KOPT-K1 (cell line): ENCODE measurements at regions not wholly inside any gene's neighbourhood (a gene's known extent, or its start where the extent isn't known, plus 50 kb on each side); places are given as distances from the start of the nearest gene placed in this dataset.

Experiments
- H3K27ac ChIP-seq: fragments of 200-600 bp; sonication (generic); 2 replicates; pipeline ENCODE4 v1.5.1; 2016; ENCODE audit warnings: antibody characterized with exemption, mild to moderate bottlenecking, low read depth, low read length; ENCODE audit not compliant: poor library complexity, severe bottlenecking
- H3K36me3 ChIP-seq: fragments of 200-600 bp; sonication (generic); 2 replicates; pipeline ENCODE4 v1.5.1; 2017; ENCODE audit warnings: antibody characterized with exemption, mild to moderate bottlenecking, low read length, moderate library complexity; ENCODE audit not compliant: insufficient read depth
- H3K9me3 ChIP-seq: fragments of 200-600 bp; sonication (generic); 2 replicates; pipeline ENCODE4 v1.5.1; 2017; ENCODE audit warnings: antibody characterized with exemption, low read length, mild to moderate bottlenecking; ENCODE audit not compliant: insufficient read depth, poor library complexity, severe bottlenecking

- no peaks in the 10 kb centered on the region for H3K9me3 ChIP-seq
- H3K27ac ChIP-seq = no peak overlapping the region
- H3K36me3 ChIP-seq = no peaks in the 10 kb centered on the region
Observed at GRCh38 chr4:45869184-45869583, 254.7 kb downstream of the GABRG1 start.

GRCh38 chr4:45865781-45866180 is 258.1 kb downstream of the GABRG1 start:
- H3K9me3 ChIP-seq = no peaks in the 10 kb centered on the region
- no peak overlapping the region for H3K27ac ChIP-seq
- H3K36me3 ChIP-seq = no peaks in the 10 kb centered on the region

GRCh38 chr4:45855857-45856256 is 268.0 kb downstream of the GABRG1 start:
- Histone ChIP-seq H3K27ac (no peak overlapping the region), H3K9me3 (no peaks in the 10 kb centered on the region), H3K36me3 (no peaks in the 10 kb centered on the region)

- H3K27ac ChIP-seq = no peak overlapping the region
- no peaks in the 10 kb centered on the region for H3K36me3 ChIP-seq
- H3K9me3 ChIP-seq = no peaks in the 10 kb centered on the region
Observed at GRCh38 chr4:45846016-45846415, 277.8 kb downstream of the GABRG1 start.

GRCh38 chr4:45841791-45842190 is 282.1 kb downstream of the GABRG1 start:
- Histone ChIP-seq H3K9me3 (no peaks in the 10 kb centered on the region), H3K36me3 (no peaks in the 10 kb centered on the region), H3K27ac (no peak overlapping the region)

- no peak overlapping the region for H3K27ac ChIP-seq
- H3K36me3 ChIP-seq = no peaks in the 10 kb centered on the region
- no peaks in the 10 kb centered on the region for H3K9me3 ChIP-seq
Observed at GRCh38 chr4:45831692-45832091, 292.2 kb downstream of the GABRG1 start.

- H3K36me3 ChIP-seq = no peaks in the 10 kb centered on the region
- H3K9me3 ChIP-seq = no peaks in the 10 kb centered on the region
- no peak overlapping the region for H3K27ac ChIP-seq
Observed at GRCh38 chr4:45803994-45804393, 319.9 kb downstream of the GABRG1 start.

GRCh38 chr4:45795135-45795534 is 328.7 kb downstream of the GABRG1 start:
- Histone ChIP-seq H3K36me3 (no peaks in the 10 kb centered on the region), H3K27ac (no peak overlapping the region), H3K9me3 (no peaks in the 10 kb centered on the region)

- Histone ChIP-seq H3K27ac (no peak overlapping the region), H3K9me3 (no peaks in the 10 kb centered on the region), H3K36me3 (no peaks in the 10 kb centered on the region)
Observed at GRCh38 chr4:45778514-45778913, 345.3 kb downstream of the GABRG1 start.

- Histone ChIP-seq H3K36me3 (no peaks in the 10 kb centered on the region), H3K27ac (no peak overlapping the region), H3K9me3 (no peaks in the 10 kb centered on the region)
Observed at GRCh38 chr4:45776146-45776545, 347.7 kb downstream of the GABRG1 start.

- Histone ChIP-seq H3K9me3 (no peaks in the 10 kb centered on the region), H3K27ac (no peak overlapping the region), H3K36me3 (no peaks in the 10 kb centered on the region)
Observed at GRCh38 chr4:45770958-45771357, 352.9 kb downstream of the GABRG1 start.

- no peaks in the 10 kb centered on the region for H3K9me3 ChIP-seq
- no peaks in the 10 kb centered on the region for H3K36me3 ChIP-seq
- no peak overlapping the region for H3K27ac ChIP-seq
Observed at GRCh38 chr4:45765521-45765920, 358.3 kb downstream of the GABRG1 start.

- H3K9me3 ChIP-seq = no peaks in the 10 kb centered on the region
- H3K36me3 ChIP-seq = no peaks in the 10 kb centered on the region
- no peak overlapping the region for H3K27ac ChIP-seq
Observed at GRCh38 chr4:45751877-45752530, 371.9 kb downstream of the GABRG1 start.

- Histone ChIP-seq H3K9me3 (no peaks in the 10 kb centered on the region), H3K27ac (no peak overlapping the region)
Observed at GRCh38 chr4:45750721-45751120, 373.1 kb downstream of the GABRG1 start.

GRCh38 chr4:45745741-45746140 is 378.1 kb downstream of the GABRG1 start:
- no peak overlapping the region for H3K27ac ChIP-seq
- H3K36me3 ChIP-seq = no peaks in the 10 kb centered on the region
- peaks cover 3% of the 10 kb centered on the region for H3K9me3 ChIP-seq

More at GRCh38 chr4:45750721-45751120, 373.1 kb downstream of the GABRG1 start:
- H3K36me3 ChIP-seq = no peaks in the 10 kb centered on the region

- H3K27ac ChIP-seq = no peak overlapping the region
- no peaks in the 10 kb centered on the region for H3K36me3 ChIP-seq
- peaks cover 6% of the 10 kb centered on the region for H3K9me3 ChIP-seq
Observed at GRCh38 chr4:45741897-45742296, 382.0 kb downstream of the GABRG1 start.
